T-helper 2 cell treated with Interferon-gamma antibody and Interleukin-4, amounts not matched to agents 5 μg/mL and 100 μg/mL, for 36 hours (primary cell): ENCODE measurements at regions not wholly inside any gene's neighbourhood (a gene's known extent, or its start where the extent isn't known, plus 50 kb on each side); places are given as distances from the start of the nearest gene placed in this dataset.

ENCODE experiments used
- DNase-seq: peaks from one replicate; pipeline ENCODE4 v3.0.0; 2021; ENCODE audit warnings: low spot score
- H3K27ac Mint-ChIP-seq: one replicate; pipeline ENCODE4 v1.8.0; 2021; ENCODE audit warnings: mild to moderate bottlenecking, mixed read lengths
- H3K27me3 Mint-ChIP-seq: one replicate; pipeline ENCODE4 v1.8.0; 2021; ENCODE audit warnings: low read depth, mixed read lengths
- H3K36me3 Mint-ChIP-seq: one replicate; pipeline ENCODE4 v1.8.0; 2021; ENCODE audit warnings: low read depth, mixed read lengths
- H3K4me1 Mint-ChIP-seq: one replicate; pipeline ENCODE4 v1.8.0; 2021; ENCODE audit warnings: low read depth, mixed read lengths
- H3K4me3 Mint-ChIP-seq: one replicate; pipeline ENCODE4 v1.8.0; 2022; ENCODE audit warnings: mild to moderate bottlenecking, moderate library complexity, mixed read lengths
- H3K9me3 Mint-ChIP-seq: one replicate; pipeline ENCODE4 v1.8.0; 2021; ENCODE audit warnings: mixed read lengths

- H3K4me1 Mint-ChIP-seq, result peaks cover 19% of the 10 kb centered on the region
- H3K4me3 Mint-ChIP-seq, result peak overlapping the region; percentile 80
- H3K36me3 Mint-ChIP-seq, result peaks cover 12% of the 10 kb centered on the region
- peak overlapping the region; percentile 92 for H3K27ac Mint-ChIP-seq
- H3K9me3 Mint-ChIP-seq, result peaks cover 24% of the 10 kb centered on the region
- peak; percentile 12 for DNase-seq
- H3K27me3 Mint-ChIP-seq, result peaks cover 8% of the 10 kb centered on the region
These were observed 56.6 kb upstream of the POMGNT2 start for GRCh38 chr3:43162230-43163084.

GRCh38 chr3:43161684-43162229 lies 55.9 kb upstream of the POMGNT2 start:
- H3K9me3 Mint-ChIP-seq, result peaks cover 21% of the 10 kb centered on the region
- H3K4me3 Mint-ChIP-seq, result no peak overlapping the region
- peaks cover 10% of the 10 kb centered on the region for H3K27me3 Mint-ChIP-seq
- peaks cover 11% of the 10 kb centered on the region for H3K36me3 Mint-ChIP-seq
- H3K27ac Mint-ChIP-seq, result no peak overlapping the region
- H3K4me1 Mint-ChIP-seq, result peaks cover 19% of the 10 kb centered on the region
- no peak for DNase-seq

- Mint-ChIP-seq H3K9me3 (peaks cover 10% of the 10 kb centered on the region), H3K4me1 (peaks cover 19% of the 10 kb centered on the region), H3K4me3 (no peak overlapping the region), H3K27ac (no peak overlapping the region), H3K27me3 (peaks cover 8% of the 10 kb centered on the region), H3K36me3 (peaks cover 4% of the 10 kb centered on the region)
- DNase-seq, result no peak
These were observed 54.8 kb upstream of the POMGNT2 start for GRCh38 chr3:43160664-43161063.

- Mint-ChIP-seq H3K27me3 (peaks cover 7% of the 10 kb centered on the region), H3K4me1 (peaks cover 19% of the 10 kb centered on the region), H3K36me3 (peaks cover 2% of the 10 kb centered on the region), H3K9me3 (peaks cover 4% of the 10 kb centered on the region), H3K27ac (no peak overlapping the region), H3K4me3 (no peak overlapping the region)
- no peak for DNase-seq
These were observed 54.0 kb upstream of the POMGNT2 start for GRCh38 chr3:43159876-43160255.

- Mint-ChIP-seq H3K4me3 (no peak overlapping the region), H3K4me1 (peaks cover 19% of the 10 kb centered on the region), H3K27me3 (peaks cover 2% of the 10 kb centered on the region), H3K9me3 (no peaks in the 10 kb centered on the region), H3K27ac (no peak overlapping the region), H3K36me3 (no peaks in the 10 kb centered on the region)
- no peak for DNase-seq
These were observed 53.4 kb upstream of the POMGNT2 start for GRCh38 chr3:43159131-43159875.

- Mint-ChIP-seq H3K9me3 (no peaks in the 10 kb centered on the region), H3K4me3 (no peak overlapping the region), H3K27me3 (peaks cover 7% of the 10 kb centered on the region), H3K27ac (no peak overlapping the region), H3K36me3 (no peaks in the 10 kb centered on the region), H3K4me1 (peaks cover under 1% of the 10 kb centered on the region)
- DNase-seq, result no peak
These were observed 51.1 kb upstream of the POMGNT2 start for GRCh38 chr3:43156812-43157455.

- Mint-ChIP-seq H3K27ac (no peak overlapping the region), H3K36me3 (no peaks in the 10 kb centered on the region), H3K4me1 (no peaks in the 10 kb centered on the region), H3K9me3 (no peaks in the 10 kb centered on the region), H3K27me3 (peaks cover 13% of the 10 kb centered on the region), H3K4me3 (no peak overlapping the region)
- DNase-seq, result no peak
These were observed 49.7 kb upstream of the POMGNT2 start for GRCh38 chr3:43155464-43156121.
